ENCODE measurements at regions not wholly inside any gene's neighbourhood (a gene's known extent, or its start where the extent isn't known, plus 50 kb on each side); places are given as distances from the start of the nearest gene placed in this dataset.
A peak's percentile ranks its signal among the peaks of the same experiment; 100 is the strongest.

- Histone ChIP-seq H3K27me3 (no peaks in the 10 kb centered on the region), H3K4me3 (no peak overlapping the region), H3K27ac (no peak overlapping the region), H3K4me1 (no peaks in the 10 kb centered on the region), H3K9me3 (no peaks in the 10 kb centered on the region), H3K36me3 (no peaks in the 10 kb centered on the region)
- intact Hi-C loops (cut with DNase I) = no loop called here
- ATAC-seq = no peak
- no peak for DNase-seq
- 64% methylated on average over 1 of the region's 1 CpG for WGBS (ENCODE audit: insufficient coverage, low coverage, low lambda C conversion rate, missing lambda C conversion rate)
- no peak for TF ChIP-seq POLR2A (IDR thresholded peaks at IDR 0.05)
- no peak for TF ChIP-seq CTCF (IDR thresholded peaks at IDR 0.05)
These were observed 611.8 kb upstream of the KLF4 start for GRCh38 chr9:108101410-108101809.

GRCh38 chr9:108100571-108100970, 611.0 kb upstream of the KLF4 start:
- no peaks in the 10 kb centered on the region for H3K36me3 ChIP-seq
- ATAC-seq = no peak
- intact Hi-C loops (cut with DNase I) = no loop called here
- no peak for DNase-seq
- no peaks in the 10 kb centered on the region for H3K4me1 ChIP-seq
- H3K27me3 ChIP-seq = no peaks in the 10 kb centered on the region
- WGBS (ENCODE audit: insufficient coverage, low coverage, low lambda C conversion rate, missing lambda C conversion rate) = 64% methylated on average over 6 of the region's 6 CpGs
- H3K27ac ChIP-seq = no peak overlapping the region
- H3K9me3 ChIP-seq = no peaks in the 10 kb centered on the region
- TF ChIP-seq CTCF (IDR thresholded peaks at IDR 0.05) = no peak
- TF ChIP-seq POLR2A (IDR thresholded peaks at IDR 0.05) = no peak
- H3K4me3 ChIP-seq = no peak overlapping the region

GRCh38 chr9:108099854-108100253, 610.3 kb upstream of the KLF4 start:
- WGBS (ENCODE audit: insufficient coverage, low coverage, low lambda C conversion rate, missing lambda C conversion rate) = 63% methylated on average over 1 of the region's 3 CpGs
- H3K4me1 ChIP-seq = no peaks in the 10 kb centered on the region
- H3K36me3 ChIP-seq = no peaks in the 10 kb centered on the region
- intact Hi-C loops (cut with DNase I) = no loop called here
- no peak for TF ChIP-seq POLR2A (IDR thresholded peaks at IDR 0.05)
- no peak for TF ChIP-seq CTCF (IDR thresholded peaks at IDR 0.05)
- peak in 2 of 4 donors; percentile 22 to 43 for ATAC-seq
- no peaks in the 10 kb centered on the region for H3K27me3 ChIP-seq
- no peaks in the 10 kb centered on the region for H3K9me3 ChIP-seq
- no peak for DNase-seq
- no peak overlapping the region for H3K27ac ChIP-seq
- H3K4me3 ChIP-seq = no peak overlapping the region

GRCh38 chr9:108095496-108095895, 605.9 kb upstream of the KLF4 start:
- DNase-seq (no peak), ATAC-seq (no peak)
- Histone ChIP-seq H3K9me3 (no peaks in the 10 kb centered on the region), H3K4me3 (no peak overlapping the region), H3K27me3 (no peaks in the 10 kb centered on the region), H3K4me1 (peaks cover 0 to 9% (median 0%) of the 10 kb centered on the region in 4 donors), H3K36me3 (no peaks in the 10 kb centered on the region), H3K27ac (no peak overlapping the region)
- WGBS (ENCODE audit: insufficient coverage, low coverage, low lambda C conversion rate, missing lambda C conversion rate) = 100% methylated on average over 1 of the region's 1 CpG
- TF ChIP-seq CTCF (IDR thresholded peaks at IDR 0.05) = no peak
- TF ChIP-seq POLR2A (IDR thresholded peaks at IDR 0.05) = no peak
- intact Hi-C loops (cut with DNase I) = no loop called here

GRCh38 chr9:108094676-108094993, 605.1 kb upstream of the KLF4 start:
- no peak for TF ChIP-seq POLR2A (IDR thresholded peaks at IDR 0.05)
- TF ChIP-seq CTCF (IDR thresholded peaks at IDR 0.05) = no peak
- Histone ChIP-seq H3K4me1 (peaks cover 0 to 9% (median 0%) of the 10 kb centered on the region in 4 donors), H3K27me3 (no peaks in the 10 kb centered on the region), H3K9me3 (no peaks in the 10 kb centered on the region), H3K27ac (no peak overlapping the region), H3K36me3 (no peaks in the 10 kb centered on the region), H3K4me3 (no peak overlapping the region)
- no peak for ATAC-seq
- WGBS (ENCODE audit: insufficient coverage, low coverage, low lambda C conversion rate, missing lambda C conversion rate) = 97% methylated on average over 2 of the region's 2 CpGs
- intact Hi-C loops (cut with DNase I) = no loop called here
- DNase-seq = no peak

Data from right lobe of liver (tissue), 6 donors.